ENCODE measurements at regions not wholly inside any gene's neighbourhood (a gene's known extent, or its start where the extent isn't known, plus 50 kb on each side); places are given as distances from the start of the nearest gene placed in this dataset.

GRCh38 chr21:27837936-27838335, 871.0 kb upstream of the ADAMTS5 start:
- DNase-seq (ENCODE audit: low read depth, low spot score) (no peak), FAIRE-seq (no peak)
- no peaks in the 10 kb centered on the region for H3K9me3 ChIP-seq (ENCODE audit: control insufficient read depth, low read depth, low read length)
- no peak overlapping the region for H3K4me3 ChIP-seq (ENCODE audit: control insufficient read depth in 2 of 3, extremely low read depth in 1 of 3, insufficient read depth in 2 of 3, low read depth in 1 of 3, low read length in 3 of 3)
- H3K27me3 ChIP-seq (ENCODE audit: control insufficient read depth, extremely low read depth, insufficient read depth, low read length), result no peaks in the 10 kb centered on the region
- H3K4me1 ChIP-seq (ENCODE audit: control insufficient read depth, extremely low read depth, insufficient read depth, low read length), result no peaks in the 10 kb centered on the region
- no peaks in the 10 kb centered on the region for H3K9me1 ChIP-seq (ENCODE audit: control insufficient read depth, extremely low read depth, insufficient read depth, low read length)
- no peaks in the 10 kb centered on the region for H3K79me2 ChIP-seq (ENCODE audit: control insufficient read depth, insufficient read depth, low read length)
- H4K20me1 ChIP-seq (ENCODE audit: control insufficient read depth, extremely low read depth, insufficient read depth, low read length), result no peaks in the 10 kb centered on the region
- no peak overlapping the region for H3K4me2 ChIP-seq (ENCODE audit: control insufficient read depth, extremely low read depth, insufficient read depth, low read depth, low read length)
- dilution Hi-C loops (cut with MboI; ENCODE audit: extremely low pct_ligation_motif_present, low sequenced_read_pairs), result no loop called here
- H3K27ac ChIP-seq (ENCODE audit: control insufficient read depth, insufficient read depth, low read length), result no peak overlapping the region
- H2AFZ ChIP-seq (ENCODE audit: control insufficient read depth, low read length), result no peak overlapping the region
- no peak for TF ChIP-seq CTCF (optimal IDR thresholded peaks at IDR 0.05 in 1 of 3, IDR thresholded peaks at IDR 0.05 in 1 of 3, conservative IDR thresholded peaks at IDR 0.05 in 1 of 3; ENCODE audit: extremely low read depth in 1 of 3, insufficient read depth in 2 of 3, low read length in 3 of 3)
- TF ChIP-seq EZH2 (IDR thresholded peaks at IDR 0.05; ENCODE audit: low read length), result no peak
- H3K9ac ChIP-seq (ENCODE audit: control insufficient read depth, extremely low read depth, insufficient read depth, low read length), result no peak overlapping the region
- no peaks in the 10 kb centered on the region for H3K36me3 ChIP-seq (ENCODE audit: control insufficient read depth in 2 of 2, extremely low read depth in 1 of 2, insufficient read depth in 2 of 2, low read length in 2 of 2)

- Histone ChIP-seq H3K36me3 (ENCODE audit: control insufficient read depth in 2 of 2, extremely low read depth in 1 of 2, insufficient read depth in 2 of 2, low read length in 2 of 2) (no peaks in the 10 kb centered on the region), H3K9me3 (ENCODE audit: control insufficient read depth, low read depth, low read length) (no peaks in the 10 kb centered on the region), H3K27me3 (ENCODE audit: control insufficient read depth, extremely low read depth, insufficient read depth, low read length) (no peaks in the 10 kb centered on the region), H2AFZ (ENCODE audit: control insufficient read depth, low read length) (no peak overlapping the region), H3K9me1 (ENCODE audit: control insufficient read depth, extremely low read depth, insufficient read depth, low read length) (no peaks in the 10 kb centered on the region), H3K27ac (ENCODE audit: control insufficient read depth, insufficient read depth, low read length) (no peak overlapping the region), H3K79me2 (ENCODE audit: control insufficient read depth, insufficient read depth, low read length) (no peaks in the 10 kb centered on the region), H3K9ac (ENCODE audit: control insufficient read depth, extremely low read depth, insufficient read depth, low read length) (no peak overlapping the region), H3K4me3 (ENCODE audit: control insufficient read depth in 2 of 3, extremely low read depth in 1 of 3, insufficient read depth in 2 of 3, low read depth in 1 of 3, low read length in 3 of 3) (no peak overlapping the region), H3K4me1 (ENCODE audit: control insufficient read depth, extremely low read depth, insufficient read depth, low read length) (no peaks in the 10 kb centered on the region), H3K4me2 (ENCODE audit: control insufficient read depth, extremely low read depth, insufficient read depth, low read depth, low read length) (no peak overlapping the region), H4K20me1 (ENCODE audit: control insufficient read depth, extremely low read depth, insufficient read depth, low read length) (no peaks in the 10 kb centered on the region)
- TF ChIP-seq EZH2 (IDR thresholded peaks at IDR 0.05; ENCODE audit: low read length) (no peak), CTCF (optimal IDR thresholded peaks at IDR 0.05 in 1 of 3, IDR thresholded peaks at IDR 0.05 in 1 of 3, conservative IDR thresholded peaks at IDR 0.05 in 1 of 3; ENCODE audit: extremely low read depth in 1 of 3, insufficient read depth in 2 of 3, low read length in 3 of 3) (no peak)
- dilution Hi-C loops (cut with MboI; ENCODE audit: extremely low pct_ligation_motif_present, low sequenced_read_pairs), result no loop called here
- DNase-seq (ENCODE audit: low read depth, low spot score) (no peak), FAIRE-seq (no peak)
Observed at GRCh38 chr21:27833298-27833697, 866.4 kb upstream of the ADAMTS5 start.
